DOHH2 (cell line): ENCODE measurements at regions not wholly inside any gene's neighbourhood (a gene's known extent, or its start where the extent isn't known, plus 50 kb on each side); places are given as distances from the start of the nearest gene placed in this dataset.

Experiments used
- EZH2phosphoT487 ChIP-seq: fragments of 200-600 bp; sonication (generic); IDR thresholded peaks from 2 replicates; pipeline ENCODE4 v1.6.1; 2017; ENCODE audit warnings: borderline replicate concordance, mild to moderate bottlenecking, antibody characterized with exemption, low read length, moderate library complexity, mixed read lengths
- TF ChIP-seq, protein P1 (sequence below): fragments of 200-600 bp; sonication (generic); IDR thresholded peaks from one replicate; pipeline ENCODE4 v1.5.1; 2014; ENCODE audit warnings: antibody characterized with exemption, mild to moderate bottlenecking, low read depth, low read length; ENCODE audit not compliant: poor library complexity, severe bottlenecking

DNA sequence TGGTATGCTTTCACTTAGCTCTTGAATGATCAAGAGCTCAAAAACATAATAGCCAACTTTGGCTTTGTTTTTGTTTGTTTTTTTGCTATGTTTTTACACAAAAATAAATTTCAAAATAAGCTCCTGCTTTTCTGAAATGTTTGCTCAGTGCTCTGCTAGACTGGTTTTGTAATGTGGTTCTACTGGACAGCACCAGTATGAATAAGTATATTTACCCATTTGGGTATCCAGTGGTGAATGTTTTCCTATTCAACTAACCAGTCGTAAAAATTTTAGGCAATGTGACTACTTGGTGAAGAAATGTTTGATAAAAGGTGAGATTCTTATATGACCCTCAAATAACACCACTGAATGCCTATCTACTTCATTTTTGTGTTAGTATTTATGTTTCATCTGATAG lies 308.6 kb downstream of the PTPRC start:
- TF ChIP-seq, protein P1, sequence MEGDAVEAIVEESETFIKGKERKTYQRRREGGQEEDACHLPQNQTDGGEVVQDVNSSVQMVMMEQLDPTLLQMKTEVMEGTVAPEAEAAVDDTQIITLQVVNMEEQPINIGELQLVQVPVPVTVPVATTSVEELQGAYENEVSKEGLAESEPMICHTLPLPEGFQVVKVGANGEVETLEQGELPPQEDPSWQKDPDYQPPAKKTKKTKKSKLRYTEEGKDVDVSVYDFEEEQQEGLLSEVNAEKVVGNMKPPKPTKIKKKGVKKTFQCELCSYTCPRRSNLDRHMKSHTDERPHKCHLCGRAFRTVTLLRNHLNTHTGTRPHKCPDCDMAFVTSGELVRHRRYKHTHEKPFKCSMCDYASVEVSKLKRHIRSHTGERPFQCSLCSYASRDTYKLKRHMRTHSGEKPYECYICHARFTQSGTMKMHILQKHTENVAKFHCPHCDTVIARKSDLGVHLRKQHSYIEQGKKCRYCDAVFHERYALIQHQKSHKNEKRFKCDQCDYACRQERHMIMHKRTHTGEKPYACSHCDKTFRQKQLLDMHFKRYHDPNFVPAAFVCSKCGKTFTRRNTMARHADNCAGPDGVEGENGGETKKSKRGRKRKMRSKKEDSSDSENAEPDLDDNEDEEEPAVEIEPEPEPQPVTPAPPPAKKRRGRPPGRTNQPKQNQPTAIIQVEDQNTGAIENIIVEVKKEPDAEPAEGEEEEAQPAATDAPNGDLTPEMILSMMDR: no peak
- TF ChIP-seq EZH2phosphoT487: no peak
